PC-9 (cell line): ENCODE measurements at regions not wholly inside any gene's neighbourhood (a gene's known extent, or its start where the extent isn't known, plus 50 kb on each side); places are given as distances from the start of the nearest gene placed in this dataset.

Experiments
- BruUV-seq: library from RNA; stranded (reverse); fragments of 400-500 nt; replicated peaks from 2 replicates; lab custom pipeline; 2021; lab: Mats Ljungman, UMichigan
- CTCF ChIA-PET: fragments of 300-600 bp; sonication (Branson Sonifier 250); formaldehyde crosslinking; loops from one replicate; lab custom pipeline; 2022; ENCODE audit warnings: antibody characterized with exemption; lab: Charles Lee
- POLR2A ChIA-PET: fragments of 300-600 bp; sonication (Branson Sonifier 250); formaldehyde crosslinking; loops from one replicate; lab custom pipeline; 2022; ENCODE audit warnings: antibody characterized with exemption; ENCODE audit not compliant: unreplicated experiment; lab: Charles Lee
- DNase-seq, 2 experiments: peaks; one replicate each; pipeline versions ENCODE4 v3.0.0 to v3.0.0-alpha.2; 2015 to 2022; ENCODE audit warnings: mixed read lengths in 1 of 2
- H2AFZ ChIP-seq: fragments of 200-600 bp; sonication (generic); 2 replicates; pipeline ENCODE4 v1.8.1; 2017; ENCODE audit warnings: antibody characterized with exemption
- H3F3A ChIP-seq: fragments of 200-600 bp; sonication (generic); 2 replicates; pipeline ENCODE4 v1.8.1; 2017; ENCODE audit warnings: antibody characterized with exemption, mild to moderate bottlenecking, low read depth; ENCODE audit not compliant: insufficient read depth
- H3K27ac ChIP-seq: fragments of 200-600 bp; sonication (generic); 2 replicates; pipeline ENCODE4 v1.6.1; 2016; ENCODE audit warnings: mixed run types
- H3K27me3 ChIP-seq: fragments of 200-600 bp; sonication (generic); 2 replicates; pipeline ENCODE4 v1.6.1; 2016; ENCODE audit warnings: low read depth, mixed run types; ENCODE audit not compliant: insufficient read depth
- H3K36me3 ChIP-seq: fragments of 200-600 bp; sonication (generic); 2 replicates; pipeline ENCODE4 v1.6.1; 2016; ENCODE audit warnings: low read depth, mixed run types
- H3K4me1 ChIP-seq: fragments of 200-600 bp; sonication (generic); replicated peaks from 2 replicates; pipeline ENCODE4 v1.6.1; 2016; ENCODE audit warnings: mixed run types; ENCODE audit not compliant: insufficient read depth
- H3K4me2 ChIP-seq: fragments of 200-600 bp; sonication (generic); 2 replicates; pipeline ENCODE4 v1.6.1; 2017; ENCODE audit warnings: mixed run types
- H3K4me3 ChIP-seq: fragments of 200-600 bp; sonication (generic); 2 replicates; pipeline ENCODE4 v1.6.1; 2016; ENCODE audit warnings: mixed run types
- H3K79me2 ChIP-seq: fragments of 200-600 bp; sonication (generic); 2 replicates; pipeline ENCODE4 v1.6.1; 2017; ENCODE audit warnings: low read depth, mixed run types
- H3K9me2 ChIP-seq: fragments of 200-600 bp; sonication (generic); 2 replicates; pipeline ENCODE4 v1.8.1; 2017; ENCODE audit warnings: mild to moderate bottlenecking; ENCODE audit not compliant: insufficient read depth
- H3K9me3 ChIP-seq: fragments of 200-600 bp; sonication (generic); 2 replicates; pipeline ENCODE4 v1.8.1; 2016; ENCODE audit warnings: low read depth; ENCODE audit not compliant: insufficient read depth
- H4K20me1 ChIP-seq: fragments of 200-600 bp; sonication (generic); 2 replicates; pipeline ENCODE4 v1.8.1; 2017; ENCODE audit not compliant: insufficient read depth
- CTCF ChIP-seq: fragments of 200-600 bp; sonication (generic); conservative IDR thresholded peaks from 2 replicates; pipeline ENCODE4 v1.6.1; 2017; ENCODE audit warnings: mixed run types, antibody characterized with exemption, mild to moderate bottlenecking, moderate library complexity
- EZH2 ChIP-seq: fragments of 200-600 bp; sonication (generic); IDR thresholded peaks from 2 replicates; pipeline ENCODE4 v1.8.0; 2017; ENCODE audit warnings: antibody characterized with exemption, low read depth
- intact Hi-C: fragments of 100-400 bp; cut with micrococcal nuclease; formaldehyde crosslinking; loops from one replicate; pipeline ENCODE4 v1.10.0; 2022; ENCODE audit not compliant: unreplicated experiment

GRCh38 chr9:108085294-108085693 lies 595.7 kb upstream of the KLF4 start:
- H3F3A ChIP-seq, result no peaks in the 10 kb centered on the region
- no peak overlapping the region for H3K4me2 ChIP-seq
- H3K4me1 ChIP-seq, result no peaks in the 10 kb centered on the region
- H3K9me2 ChIP-seq, result no peaks in the 10 kb centered on the region
- H2AFZ ChIP-seq, result no peak overlapping the region
- H3K4me3 ChIP-seq, result no peak overlapping the region
- no peaks in the 10 kb centered on the region for H3K36me3 ChIP-seq
- no peak overlapping the region for H3K27ac ChIP-seq
- CTCF ChIA-PET, result no interaction called here
- H3K27me3 ChIP-seq, result no peaks in the 10 kb centered on the region
- no TSS peak for BruUV-seq
- POLR2A ChIA-PET, result no interaction called here
- no peaks in the 10 kb centered on the region for H3K9me3 ChIP-seq
- no peaks in the 10 kb centered on the region for H4K20me1 ChIP-seq
- TF ChIP-seq EZH2 (no peak), CTCF (no peak)
- intact Hi-C loops, result no loop called here
- DNase-seq, result no peak
- no peaks in the 10 kb centered on the region for H3K79me2 ChIP-seq

DNA sequence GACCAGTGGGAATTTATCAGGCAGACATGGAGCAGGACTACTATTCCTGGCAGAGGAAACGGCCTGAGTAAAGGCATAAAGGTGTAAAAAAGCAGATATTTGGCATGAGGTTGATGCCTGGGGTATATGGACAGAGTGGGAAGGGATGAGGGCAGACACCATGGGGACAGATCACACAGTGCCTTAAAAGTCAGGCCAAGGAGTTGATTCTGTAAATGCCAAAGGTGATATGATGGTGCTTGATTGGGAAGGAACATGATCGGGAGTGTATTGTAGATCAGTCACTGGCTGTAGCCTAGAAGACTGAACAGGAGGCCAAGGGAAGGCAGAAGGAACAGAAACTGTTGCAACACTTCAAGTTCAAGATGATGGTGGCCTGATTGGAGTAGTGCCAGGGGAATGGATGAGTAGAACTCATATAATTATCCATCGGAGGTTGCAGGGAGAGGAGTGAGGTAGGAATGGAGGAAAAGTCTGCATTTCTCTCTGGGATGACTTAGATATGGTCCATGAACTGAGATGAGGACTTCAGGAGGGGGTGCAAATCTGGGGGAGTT lies 594.3 kb upstream of the KLF4 start:
- Histone ChIP-seq H3K27me3 (no peaks in the 10 kb centered on the region), H3K36me3 (no peaks in the 10 kb centered on the region), H3K4me1 (no peaks in the 10 kb centered on the region), H3K27ac (no peak overlapping the region), H3K9me3 (no peaks in the 10 kb centered on the region), H3K4me2 (no peak overlapping the region), H3K4me3 (no peak overlapping the region), H3K79me2 (no peaks in the 10 kb centered on the region), H2AFZ (no peak overlapping the region), H3F3A (no peaks in the 10 kb centered on the region), H4K20me1 (no peaks in the 10 kb centered on the region), H3K9me2 (no peaks in the 10 kb centered on the region)
- DNase-seq, result no peak
- intact Hi-C loops, result no loop called here
- no TSS peak for BruUV-seq
- ChIA-PET CTCF (no interaction called here), POLR2A (no interaction called here)
- TF ChIP-seq CTCF, result no peak

DNA sequence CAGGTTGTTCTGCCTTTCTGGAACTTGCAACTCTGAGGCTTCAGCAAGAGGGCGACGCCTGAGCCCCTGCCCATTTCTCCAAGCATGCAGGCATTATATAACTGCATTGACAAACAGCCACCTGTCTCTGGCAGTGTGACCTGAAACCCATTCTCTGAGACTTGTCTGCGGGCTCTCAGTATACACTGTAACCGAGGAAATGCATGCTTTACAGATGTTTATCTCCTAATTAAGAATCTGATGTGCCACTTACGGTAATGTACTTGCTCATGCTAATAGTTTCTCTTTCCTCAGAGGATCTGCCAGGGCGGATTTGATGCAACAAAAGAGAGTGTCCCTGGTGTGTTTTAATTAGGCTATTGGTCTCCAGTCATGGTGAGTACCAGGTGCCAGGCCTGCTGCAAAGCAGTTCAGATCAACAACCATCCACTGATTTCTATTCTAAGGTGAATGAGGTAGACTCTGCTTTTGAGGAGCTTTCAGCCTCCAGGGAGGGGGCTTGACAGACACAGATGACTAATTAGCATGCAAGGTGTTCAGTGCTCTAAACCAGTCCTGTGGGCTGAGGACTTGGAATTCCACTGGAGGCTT lies 593.7 kb upstream of the KLF4 start:
- no peaks in the 10 kb centered on the region for H3K79me2 ChIP-seq
- DNase-seq, result no peak
- H3K36me3 ChIP-seq, result no peaks in the 10 kb centered on the region
- H3K27me3 ChIP-seq, result no peaks in the 10 kb centered on the region
- no peaks in the 10 kb centered on the region for H3K4me1 ChIP-seq
- no peaks in the 10 kb centered on the region for H3K9me3 ChIP-seq
- H3K4me3 ChIP-seq, result no peak overlapping the region
- TF ChIP-seq EZH2 (no peak), CTCF (no peak)
- no peaks in the 10 kb centered on the region for H3K9me2 ChIP-seq
- BruUV-seq, result no TSS peak
- H3K4me2 ChIP-seq, result no peak overlapping the region
- intact Hi-C loops, result no loop called here
- H3K27ac ChIP-seq, result no peak overlapping the region
- no peak overlapping the region for H2AFZ ChIP-seq
- CTCF ChIA-PET, result no interaction called here
- no peaks in the 10 kb centered on the region for H4K20me1 ChIP-seq
- H3F3A ChIP-seq, result no peaks in the 10 kb centered on the region
- POLR2A ChIA-PET, result no interaction called here
